GM19351 (cell line): ENCODE measurements at regions not wholly inside any gene's neighbourhood (a gene's known extent, or its start where the extent isn't known, plus 50 kb on each side); places are given as distances from the start of the nearest gene placed in this dataset.

Source experiments
- ATAC-seq: cut with Tn5 transposase; IDR thresholded peaks from one replicate; pipeline ENCODE4 v1.9.1; 2021; ENCODE audit warnings: mild to moderate bottlenecking, moderate library complexity; ENCODE audit not compliant: unreplicated experiment

DNA sequence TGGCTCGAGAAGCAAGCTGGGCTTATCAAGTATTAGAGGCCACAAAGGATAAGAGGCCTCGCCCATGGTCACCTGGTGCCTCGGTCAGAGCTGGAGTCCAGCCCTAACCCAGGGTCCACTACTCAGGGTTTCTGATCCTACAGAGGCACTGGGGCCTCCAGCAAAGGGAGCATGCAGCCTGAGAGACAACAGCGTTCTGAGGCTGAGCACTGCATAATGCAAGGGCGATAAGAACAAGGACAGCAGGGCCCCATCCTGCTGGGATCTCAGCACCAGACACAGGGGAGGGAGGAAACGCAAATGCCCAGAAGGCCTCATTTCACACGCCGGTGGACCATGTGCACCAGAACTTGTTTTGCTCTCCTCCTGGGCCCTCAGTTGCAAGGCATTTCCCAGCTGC, 63.0 kb downstream of the C5orf15 start:
- ATAC-seq: no peak

DNA sequence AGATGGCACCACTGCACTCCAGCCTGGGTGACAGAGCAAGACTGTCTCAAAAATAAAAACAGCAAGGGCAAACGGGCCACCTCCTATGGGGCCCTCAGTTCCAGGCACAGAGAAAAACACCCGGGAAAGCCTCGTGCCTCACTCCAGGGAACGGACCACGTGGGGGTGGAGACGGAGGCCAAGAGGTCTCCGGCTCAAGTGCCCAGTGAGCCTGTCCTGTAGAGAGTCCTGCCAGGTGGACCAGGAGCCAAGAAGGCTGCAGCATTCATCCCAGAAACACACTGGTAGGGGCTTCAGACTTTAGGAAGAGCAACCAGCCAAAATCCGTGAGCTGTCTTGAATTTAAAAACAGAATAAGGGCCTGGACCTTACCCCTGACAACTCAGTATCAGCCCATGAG, 63.8 kb downstream of the C5orf15 start:
- ATAC-seq: no peak

DNA sequence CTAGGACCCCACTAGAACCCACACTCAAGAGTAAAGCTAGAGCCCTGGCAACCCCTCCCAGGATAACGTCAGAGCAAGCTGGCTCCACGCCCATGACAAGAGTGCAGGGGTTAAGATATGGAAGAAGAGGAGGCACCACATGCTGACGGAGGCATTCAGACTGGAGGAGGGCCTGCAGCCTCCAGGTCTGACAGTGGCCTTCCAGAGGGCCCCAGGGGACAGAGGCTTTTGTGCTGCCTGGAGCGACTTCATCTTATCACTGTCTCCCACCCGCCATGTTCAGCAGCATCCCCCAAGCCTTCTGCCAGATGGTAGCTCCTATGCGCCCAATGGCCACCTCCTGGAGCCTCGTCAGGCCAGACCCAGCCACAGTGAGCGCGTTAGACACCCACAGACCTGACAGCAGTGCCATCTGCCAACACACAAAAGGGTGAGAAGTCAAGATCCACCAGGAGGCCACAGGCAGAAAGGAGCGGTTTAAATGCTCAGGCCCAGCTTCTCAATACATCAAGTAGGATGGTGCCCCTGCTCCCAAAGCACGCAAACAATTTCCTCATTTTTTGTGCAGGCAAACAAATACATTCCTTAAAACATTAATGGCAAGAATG, 65.8 kb downstream of the C5orf15 start:
- no peak for ATAC-seq

DNA sequence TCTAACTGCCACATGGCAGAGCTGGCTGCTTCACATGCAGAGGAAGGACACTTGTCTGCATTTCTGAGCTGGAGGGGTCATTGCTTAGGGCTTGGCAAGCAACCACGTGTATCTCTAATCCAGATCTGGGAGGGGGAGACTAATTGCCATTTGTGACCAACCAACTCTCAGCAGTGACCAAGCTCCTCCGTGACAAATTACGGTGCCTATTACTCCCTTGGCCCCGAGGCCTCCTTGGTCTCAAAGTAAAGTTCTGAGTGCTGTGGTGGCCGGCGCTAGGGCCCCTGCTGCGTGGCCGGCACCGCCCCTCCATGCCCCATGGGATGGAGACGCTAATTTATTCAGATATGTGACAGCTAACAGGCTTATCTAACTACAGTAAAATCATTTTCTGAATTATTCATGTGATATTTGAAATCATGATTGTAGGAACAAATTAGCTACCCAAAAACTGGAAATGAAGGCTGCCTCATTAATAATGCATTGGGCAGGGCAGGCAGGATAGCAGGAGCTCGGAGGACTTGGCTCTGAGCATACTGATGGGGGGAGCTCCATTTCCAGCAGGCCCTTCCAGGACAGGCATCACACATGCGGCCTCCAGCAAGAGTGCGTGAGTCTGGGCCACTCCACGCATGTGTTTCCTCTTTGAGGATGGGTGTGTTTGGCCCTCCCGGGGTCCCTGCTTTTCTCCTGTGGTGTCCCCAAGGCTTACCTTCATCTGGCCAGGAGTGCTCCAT, 67.7 kb downstream of the C5orf15 start:
- ATAC-seq: no peak

DNA sequence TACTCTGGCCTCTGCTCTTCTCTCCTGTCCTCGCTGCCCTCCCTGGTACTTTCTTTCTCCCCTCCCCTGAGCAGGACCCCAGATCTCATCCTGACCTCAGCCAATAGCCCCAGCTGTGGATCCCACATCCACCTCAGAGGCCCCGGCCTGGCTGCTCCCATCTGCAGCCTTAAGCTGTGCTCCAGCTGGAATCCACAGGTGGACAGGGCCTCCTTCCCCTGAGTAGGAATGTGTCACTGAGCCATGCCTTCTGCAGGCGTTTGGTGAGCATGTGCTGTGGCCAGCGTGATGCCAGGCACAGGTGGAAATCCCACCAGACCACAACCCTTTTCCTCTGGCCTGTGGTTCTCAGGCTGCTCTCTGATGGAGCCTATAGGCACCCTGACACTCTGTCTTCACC, 68.9 kb downstream of the C5orf15 start:
- ATAC-seq: no peak

DNA sequence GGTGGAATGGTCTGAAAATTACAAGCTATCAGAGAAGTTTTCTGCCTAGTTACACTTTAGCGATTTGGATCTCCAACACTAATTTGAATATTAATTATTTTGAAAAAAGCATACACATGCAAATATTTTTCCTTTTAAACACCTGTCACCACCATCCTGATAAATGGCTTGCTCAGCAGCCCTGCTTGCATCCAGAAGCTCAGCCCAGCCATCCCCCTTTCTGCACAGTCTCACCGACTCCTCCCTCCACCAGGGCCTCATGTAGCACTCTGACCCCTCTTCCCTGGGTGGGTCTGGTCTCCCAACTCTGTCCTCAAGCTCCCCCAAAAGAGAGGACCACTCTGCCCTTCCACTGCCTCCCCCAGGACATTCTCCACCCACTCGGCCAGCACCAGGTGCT, 70.0 kb downstream of the C5orf15 start:
- ATAC-seq: no peak

DNA sequence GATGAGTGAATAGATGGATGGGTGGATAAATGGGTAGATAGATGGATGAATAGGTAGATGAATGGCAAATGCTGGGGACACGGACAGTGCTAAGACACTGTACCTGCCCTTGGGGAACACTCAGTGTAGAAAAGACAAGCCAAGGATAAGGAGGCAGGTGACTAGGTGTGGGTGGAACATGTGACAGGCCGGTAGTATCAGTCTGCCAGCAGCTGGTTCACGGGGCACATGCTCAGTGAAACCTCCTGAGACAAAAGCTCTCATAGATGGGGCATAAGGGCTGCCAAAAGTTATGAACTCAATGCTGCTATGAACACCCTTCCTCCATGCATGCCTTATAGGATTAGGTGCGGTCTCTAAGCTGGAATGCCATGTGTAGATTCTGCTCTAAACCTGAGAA, 71.0 kb downstream of the C5orf15 start:
- no peak for ATAC-seq

DNA sequence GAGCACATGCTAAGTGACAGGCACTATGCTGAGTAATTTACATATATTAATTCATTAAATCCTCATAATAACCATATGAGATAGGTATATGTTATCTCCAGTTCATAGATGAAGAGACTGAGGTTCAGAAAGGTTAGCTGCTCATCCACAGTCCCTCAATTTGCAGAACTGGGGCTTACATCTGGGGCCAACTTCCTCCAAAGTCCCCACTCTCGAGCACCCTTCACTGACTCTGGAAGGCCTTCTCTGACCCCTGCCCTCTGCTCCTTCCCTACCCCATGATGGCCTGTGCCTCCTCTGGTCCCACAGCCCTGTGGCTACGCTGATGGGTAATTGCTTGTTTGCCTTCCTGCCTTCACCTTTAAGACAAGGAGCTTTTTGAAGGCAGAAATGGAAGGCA, 71.6 kb downstream of the C5orf15 start:
- no peak for ATAC-seq

DNA sequence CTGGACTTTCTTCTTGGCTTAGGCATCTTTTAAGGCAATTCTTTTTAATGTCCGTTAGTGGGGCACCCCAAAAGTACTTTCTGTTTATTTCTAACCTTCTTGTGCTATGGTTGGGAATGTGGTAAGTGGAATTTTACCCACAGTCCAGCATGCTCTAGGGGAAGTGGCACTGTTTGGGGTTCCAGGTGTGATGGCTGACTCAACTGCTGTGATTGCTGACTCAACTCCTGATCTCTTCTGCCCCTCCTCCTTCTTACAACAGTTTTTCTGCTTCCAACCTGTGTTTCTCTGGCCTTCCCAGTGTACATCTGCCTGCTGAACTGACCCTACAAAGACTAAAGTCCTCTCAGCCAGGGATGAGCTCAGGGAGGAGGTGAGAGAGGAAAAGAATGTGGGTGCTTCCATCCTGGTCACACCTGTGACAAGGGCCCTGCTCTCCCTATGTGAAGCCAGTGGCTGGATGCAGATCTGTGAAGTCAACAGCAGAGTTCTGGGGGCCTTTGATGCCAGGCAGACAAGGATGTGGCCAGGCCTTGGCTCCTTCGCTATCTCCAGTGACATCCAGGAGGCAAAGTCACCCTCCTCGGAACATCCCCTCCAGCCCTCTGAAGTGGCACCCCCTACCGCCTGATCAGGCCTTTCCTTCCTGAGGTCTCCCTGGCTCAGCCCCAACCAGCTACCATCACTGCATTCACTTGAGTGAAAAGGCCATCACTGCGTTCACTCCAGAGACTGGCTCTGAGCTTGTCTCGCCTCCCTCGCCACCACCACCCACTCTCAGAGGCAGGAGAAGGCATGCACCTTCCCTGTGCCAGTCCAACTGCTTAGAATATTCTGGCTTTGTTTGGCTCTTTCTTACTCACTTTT, 72.2 kb downstream of the C5orf15 start:
- ATAC-seq: no peak

DNA sequence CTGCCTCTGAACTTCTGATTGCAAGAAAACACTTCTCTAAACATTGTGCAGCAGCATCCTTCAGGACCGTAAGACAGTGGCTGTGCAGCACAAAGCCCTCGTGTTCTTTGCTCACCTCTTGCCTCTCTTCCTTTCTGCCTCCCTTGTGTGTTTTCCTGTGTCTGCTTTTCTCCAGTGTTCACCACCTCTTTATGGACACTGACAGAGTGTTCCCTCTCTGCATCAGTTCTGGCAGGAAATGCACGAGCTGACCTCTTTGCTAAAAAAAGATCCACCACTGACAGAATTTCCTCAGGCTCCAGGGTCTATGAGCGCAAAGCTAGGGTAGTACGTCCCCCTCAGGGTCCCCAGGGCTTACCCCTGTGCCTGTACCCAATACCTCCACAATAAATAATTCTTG, 74.3 kb downstream of the C5orf15 start:
- no peak for ATAC-seq

DNA sequence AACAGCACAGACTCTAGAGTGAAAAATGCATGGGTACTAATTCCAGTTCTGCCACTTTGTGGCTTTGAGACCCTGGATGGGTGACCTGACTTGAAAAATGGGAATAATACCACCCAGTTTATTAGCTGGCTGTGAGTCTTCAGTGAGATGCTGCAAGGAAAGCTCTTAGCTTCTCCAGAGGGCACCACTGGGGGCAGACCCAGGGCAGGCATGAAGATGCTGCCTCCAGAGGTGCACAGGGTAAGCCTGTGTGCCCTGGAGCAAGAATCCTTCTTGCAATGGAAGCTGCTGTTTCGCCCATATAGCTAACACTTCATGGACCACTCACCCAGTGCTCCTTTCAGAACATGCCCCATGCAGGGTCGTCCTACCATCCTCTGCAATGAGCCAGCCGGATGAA, 75.7 kb downstream of the C5orf15 start:
- no peak for ATAC-seq

DNA sequence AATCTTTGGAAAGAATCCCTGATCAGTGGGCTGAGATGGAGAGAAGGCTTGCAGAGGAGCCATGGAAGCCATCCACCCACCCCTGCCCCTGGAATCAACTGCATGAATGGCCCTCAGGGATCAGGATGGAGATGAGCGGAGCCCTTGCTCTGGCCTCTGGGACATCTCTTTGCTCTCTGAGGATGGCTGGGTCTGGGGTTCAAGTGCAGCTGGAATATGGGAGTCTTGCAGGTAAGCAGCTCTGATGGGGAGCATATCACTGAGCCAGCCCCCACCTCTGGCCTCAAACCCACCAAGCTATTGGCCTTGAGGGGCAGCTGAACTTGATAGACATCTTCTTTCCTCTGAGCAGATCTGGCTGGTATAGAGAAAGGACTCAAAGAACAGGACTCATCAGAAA, 76.1 kb downstream of the C5orf15 start:
- ATAC-seq: no peak

DNA sequence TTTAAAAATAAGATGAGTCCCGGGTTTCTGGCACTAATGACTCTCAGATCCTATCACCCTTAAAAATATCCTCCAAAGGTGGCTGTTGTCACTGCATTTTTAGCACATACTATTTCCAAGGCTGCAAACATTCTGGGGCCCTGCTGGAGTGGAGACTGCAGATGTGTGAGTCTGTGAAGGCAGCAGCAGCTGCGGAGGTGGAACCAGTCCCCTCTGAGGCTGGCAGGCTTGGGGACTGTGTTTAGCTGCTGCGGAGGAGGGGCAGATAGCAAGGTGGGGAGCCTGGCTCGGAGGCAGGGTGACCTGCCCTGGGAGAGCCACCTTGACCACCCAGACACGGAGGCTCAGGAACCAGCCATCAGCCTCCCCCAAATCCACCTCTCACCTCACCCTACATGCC, 77.0 kb downstream of the C5orf15 start:
- no peak for ATAC-seq

DNA sequence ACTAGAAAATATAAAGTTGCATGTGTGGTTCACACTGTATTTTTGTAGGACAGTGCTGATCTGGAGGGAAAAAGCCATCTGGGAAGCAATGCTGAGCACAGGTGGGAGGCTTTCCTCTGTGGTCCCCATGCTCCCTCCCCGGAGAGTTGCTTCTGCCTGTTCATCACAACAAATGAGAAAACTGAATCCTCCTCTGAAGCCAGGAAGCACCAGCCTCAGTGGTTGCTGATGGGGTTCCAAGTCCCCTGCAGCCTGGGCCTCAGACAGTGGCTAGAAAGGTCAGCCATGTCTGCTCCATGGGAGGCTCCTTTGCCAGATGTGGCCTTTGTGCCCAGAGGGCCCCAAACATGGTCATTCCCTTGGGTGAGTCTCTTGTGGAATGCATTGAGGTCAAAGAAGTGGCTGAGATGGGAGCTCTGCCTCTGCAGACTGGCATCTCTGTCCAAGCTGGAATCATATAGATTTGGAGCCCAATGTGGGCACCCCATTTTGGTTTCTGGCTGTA, 77.6 kb downstream of the C5orf15 start:
- no peak for ATAC-seq

DNA sequence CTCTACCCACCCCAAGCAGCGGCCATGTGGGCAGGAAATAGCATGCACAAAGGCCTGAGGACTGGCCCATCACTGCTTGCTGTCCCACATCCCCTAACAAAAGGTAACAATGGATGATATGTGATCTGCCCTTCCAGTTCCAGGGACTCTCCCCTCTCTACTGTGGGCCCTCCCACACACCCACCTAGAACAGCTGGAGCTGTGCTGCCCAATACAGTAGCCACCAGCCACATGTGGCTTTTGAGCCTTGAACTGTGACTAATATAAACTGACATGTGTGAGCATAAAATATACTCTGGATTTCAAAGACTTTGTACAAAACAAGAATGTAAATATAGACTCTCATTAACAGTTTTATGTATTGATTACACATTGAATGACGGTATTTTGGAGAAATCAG, 78.1 kb downstream of the C5orf15 start:
- ATAC-seq: no peak

DNA sequence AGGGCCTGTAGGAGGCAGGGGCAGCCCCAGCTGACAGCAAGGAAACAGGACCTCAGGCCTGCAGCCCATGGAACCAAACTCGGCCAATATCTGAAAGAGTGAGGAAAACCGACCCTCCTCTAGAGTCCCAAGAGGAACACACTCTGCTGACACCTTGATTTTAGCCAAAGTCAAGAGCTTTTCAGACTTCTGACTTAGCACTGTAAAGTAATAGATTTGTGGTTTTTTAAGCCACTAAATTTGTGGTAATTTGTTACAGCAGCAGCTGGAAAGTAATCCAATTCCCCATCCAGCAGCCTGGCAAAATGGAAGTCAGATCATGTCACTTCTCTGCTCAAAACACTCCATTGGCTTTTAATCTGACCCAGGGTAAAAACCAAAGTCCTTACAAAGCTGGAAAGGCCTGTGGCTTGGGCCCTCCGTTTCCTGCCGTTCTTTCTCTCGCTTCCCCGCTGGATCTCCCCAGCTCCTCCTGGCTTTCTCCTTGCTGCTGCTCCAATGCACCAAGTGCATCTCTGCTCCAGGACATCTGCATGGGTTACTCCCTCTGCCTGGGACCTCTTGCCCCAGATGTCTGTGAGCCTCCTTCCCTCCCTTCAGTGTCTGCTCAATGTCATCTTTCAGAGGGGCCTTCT, 79.0 kb downstream of the C5orf15 start:
- ATAC-seq: no peak

DNA sequence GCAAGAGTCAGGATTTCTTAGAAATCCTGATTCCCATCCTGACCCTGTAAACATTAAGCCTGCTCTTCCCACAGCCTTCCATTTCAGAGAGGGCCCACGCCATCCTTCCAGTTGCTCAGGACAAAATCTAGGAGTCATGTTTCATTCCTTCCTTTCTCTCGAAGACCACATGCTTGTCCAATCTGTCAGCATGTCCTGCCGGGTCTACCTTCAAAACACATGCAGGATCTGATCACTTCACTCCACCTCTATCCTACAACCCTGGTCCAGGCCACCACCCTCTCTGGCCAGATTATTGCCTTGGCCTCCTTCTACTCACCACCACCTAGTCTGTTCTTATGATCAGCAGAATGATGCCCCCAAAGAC, 79.8 kb downstream of the C5orf15 start:
- ATAC-seq: no peak

DNA sequence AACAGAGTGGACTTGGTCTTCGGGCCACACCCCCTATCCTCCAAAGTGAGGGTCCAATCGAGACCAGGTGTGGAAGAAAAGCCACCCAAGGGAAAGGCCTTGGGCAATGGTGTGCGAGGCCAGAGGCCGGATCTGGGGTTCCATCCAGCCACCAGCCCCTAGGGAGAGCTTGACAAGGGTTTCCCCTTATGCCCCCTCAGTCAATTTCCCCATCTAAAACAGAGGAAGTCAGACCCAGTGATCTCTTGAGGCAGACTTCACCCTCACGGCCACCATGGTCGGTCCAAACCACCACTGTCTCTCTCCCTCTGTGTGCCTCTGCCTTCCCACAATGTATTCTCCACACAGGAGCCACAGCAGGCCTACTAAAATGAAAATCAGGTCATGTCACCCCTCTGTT, 82.9 kb downstream of the C5orf15 start:
- ATAC-seq: no peak

DNA sequence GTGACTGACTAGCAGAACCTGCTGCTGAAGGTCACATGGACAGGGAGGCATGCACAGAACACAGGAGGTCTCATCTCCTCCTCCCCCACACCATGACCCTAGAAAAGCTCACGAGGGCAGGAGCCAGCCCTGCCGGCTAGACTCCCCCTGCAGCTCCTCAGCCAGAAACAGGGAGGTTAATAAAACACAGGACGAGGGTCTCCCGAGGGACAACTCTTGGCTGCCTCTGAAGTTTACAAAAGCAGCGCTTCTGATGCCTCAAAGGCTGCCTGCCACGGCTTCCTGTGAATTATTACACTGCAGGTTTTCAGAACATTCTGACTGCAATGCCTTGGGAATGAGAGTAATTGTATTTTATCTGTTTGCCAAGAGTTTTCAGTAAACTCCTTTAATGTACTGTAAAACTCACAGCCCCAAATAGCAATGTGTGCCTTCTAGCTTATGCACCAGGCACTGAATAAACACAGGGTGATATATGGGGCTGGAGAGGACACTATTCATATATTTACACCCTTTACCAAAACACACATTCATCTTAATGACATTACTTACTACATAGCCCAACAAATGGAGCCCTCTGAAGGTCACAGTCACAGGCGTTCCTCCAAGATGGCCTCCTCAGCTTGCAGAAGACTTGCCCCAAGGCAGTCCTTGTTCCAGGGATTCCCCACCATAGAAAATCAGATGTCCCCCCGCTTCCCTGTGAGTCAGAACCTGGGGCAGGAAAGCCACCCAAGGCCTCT, 83.7 kb downstream of the C5orf15 start:
- no peak for ATAC-seq

DNA sequence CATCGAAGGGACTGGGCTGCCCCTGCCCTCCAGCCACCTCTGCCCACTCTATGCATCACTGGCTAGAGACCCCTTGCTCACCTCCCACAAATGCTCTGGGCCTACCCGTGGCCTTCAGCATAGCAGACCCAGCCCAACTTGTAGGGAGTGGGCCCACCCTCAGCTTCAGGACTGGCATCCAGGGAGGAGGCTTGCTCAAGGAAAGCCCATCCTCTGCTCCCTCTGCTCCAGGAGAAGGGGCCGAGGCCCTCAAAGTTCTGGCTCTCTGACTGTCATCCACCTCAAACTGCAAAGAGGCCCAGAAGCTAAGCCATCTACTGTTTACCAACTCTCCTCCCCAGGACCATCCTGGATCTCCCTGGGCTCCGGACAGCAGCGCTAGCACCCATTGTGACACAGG, 84.5 kb downstream of the C5orf15 start:
- ATAC-seq: no peak

DNA sequence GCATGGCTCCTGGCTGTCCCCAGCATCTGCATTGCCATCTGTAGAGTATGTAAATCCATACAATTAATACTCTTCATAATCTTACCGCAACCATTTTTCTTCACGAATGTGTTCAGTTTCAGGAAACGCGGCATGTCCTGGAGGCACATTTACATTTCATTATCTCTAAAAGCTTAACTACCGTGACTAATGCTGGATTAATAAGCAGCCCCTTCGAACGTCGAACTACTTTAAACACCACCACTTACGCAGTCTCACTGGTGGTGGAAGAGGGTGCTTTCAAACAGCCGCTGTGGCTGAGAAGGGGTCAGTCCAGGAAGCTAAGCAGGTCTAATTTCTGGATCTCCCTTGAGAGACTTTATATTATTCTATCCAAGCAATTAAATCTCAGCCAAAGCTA, 85.6 kb downstream of the C5orf15 start:
- ATAC-seq: no peak
